G401 (cell line): ENCODE measurements at regions not wholly inside any gene's neighbourhood (a gene's known extent, or its start where the extent isn't known, plus 50 kb on each side); places are given as distances from the start of the nearest gene placed in this dataset.
A peak's percentile ranks its signal among the peaks of the same experiment; 100 is the strongest.
"Not testable (repeated sequence)": the region's sequence is repeated elsewhere in the genome, so short reads cannot be mapped to it uniquely, and the experiment has no call there.

Experiments
- DNase-seq: peaks from one replicate; pipeline ENCODE4 v3.0.0-alpha.2; 2015; ENCODE audit warnings: low spot score
- in situ Hi-C: cut with HindIII; loops from 2 replicates; pipeline ENCODE4 v1.10.0; 2016; ENCODE audit warnings: low sequenced_read_pairs, mixed read lengths

DNA sequence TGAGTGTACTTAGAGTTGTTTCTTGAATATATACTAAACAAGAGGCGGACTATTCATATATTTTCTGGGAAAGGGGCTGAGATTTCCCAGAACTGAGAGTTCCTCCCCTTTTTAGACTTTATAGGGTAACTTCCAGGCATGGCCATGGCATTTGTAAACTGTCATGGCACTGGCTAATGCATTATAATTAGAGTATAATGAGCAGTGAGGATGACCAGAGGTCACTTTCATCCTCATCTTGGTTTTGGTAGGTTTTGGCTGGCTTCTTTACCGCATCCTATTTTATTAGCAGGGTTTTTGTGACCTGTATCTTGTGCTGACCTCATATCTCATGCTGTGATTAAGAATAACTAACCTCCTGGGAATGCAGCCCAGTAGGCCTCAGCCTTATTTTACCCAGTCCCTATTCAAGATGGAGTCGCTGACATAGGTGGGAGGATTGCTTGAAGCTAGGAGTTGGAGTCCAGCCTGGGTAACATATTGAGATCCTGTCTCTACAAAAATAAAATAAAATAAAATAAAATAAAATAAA lies 91.4 kb downstream of the MOBP start:
- DNase-seq: no peak
- in situ Hi-C loops: no loop called here

GRCh38 chr3:39559543-39559942 lies 92.1 kb downstream of the MOBP start:
- in situ Hi-C loops: no loop called here
- DNase-seq: no peak

GRCh38 chr3:39568508-39568907 lies 101.0 kb downstream of the MOBP start:
- DNase-seq: no peak
- in situ Hi-C loops: no loop called here

DNA sequence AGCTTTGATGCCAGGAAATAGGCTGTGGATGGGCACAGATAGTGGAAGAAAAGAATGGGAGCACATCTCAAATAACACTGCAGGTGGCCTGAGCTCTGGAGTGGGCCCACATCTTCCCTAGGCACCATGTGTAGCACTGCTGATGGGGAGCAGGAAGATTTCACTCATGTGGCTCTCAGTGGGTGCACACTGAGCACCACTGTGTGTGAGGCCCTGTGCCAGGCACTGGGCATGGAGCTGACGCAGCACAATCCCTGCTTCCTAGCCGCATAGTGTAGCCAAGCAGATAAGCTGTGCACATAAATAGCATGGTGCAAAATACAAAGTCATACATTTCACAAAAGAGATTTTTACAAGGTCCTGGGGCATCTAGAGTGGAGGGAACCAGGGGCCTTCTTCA lies 101.6 kb downstream of the MOBP start:
- in situ Hi-C loops: no loop called here
- peak; percentile 8 for DNase-seq

GRCh38 chr3:39573392-39573791 lies 105.9 kb downstream of the MOBP start:
- in situ Hi-C loops: no loop called here
- DNase-seq: no peak

DNA sequence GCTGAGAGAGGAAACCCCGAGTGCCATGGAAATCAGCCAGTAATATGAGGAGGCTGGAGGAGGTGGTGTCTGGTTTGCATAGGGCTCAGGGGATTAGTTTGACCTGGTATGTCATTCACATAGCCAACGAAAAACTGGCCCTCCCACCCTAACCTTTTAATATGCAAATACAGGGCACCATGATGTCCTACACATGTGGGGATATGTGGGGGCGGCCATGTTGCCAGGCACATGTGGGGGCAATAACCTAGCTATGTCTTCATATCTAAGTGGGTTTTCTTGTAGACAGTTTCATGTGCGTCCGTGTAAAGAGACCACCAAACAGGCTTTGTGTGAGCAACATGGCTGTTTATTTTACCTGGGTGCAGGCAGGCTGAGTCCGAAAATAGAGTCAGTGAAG lies 110.1 kb downstream of the MOBP start:
- in situ Hi-C loops: no loop called here

DNA sequence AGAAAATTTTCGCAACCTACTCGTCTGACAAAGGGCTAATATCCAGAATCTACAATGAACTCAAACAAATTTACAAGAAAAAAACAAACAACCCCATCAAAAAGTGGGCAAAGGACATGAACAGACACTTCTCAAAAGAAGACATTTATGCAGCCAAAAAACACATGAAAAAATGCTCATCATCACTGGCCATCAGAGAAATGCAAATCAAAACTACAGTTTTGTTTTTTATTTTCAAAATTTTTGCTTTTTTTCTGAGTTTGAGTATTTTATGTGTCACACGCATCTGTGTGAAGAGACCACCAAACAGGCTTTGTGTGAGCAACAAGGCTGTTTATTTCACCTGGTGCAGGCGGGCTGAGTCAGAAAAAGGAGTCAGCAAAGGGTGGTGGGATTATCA lies 118.7 kb downstream of the MOBP start:
- DNase-seq, in situ Hi-C loops: not testable (repeated sequence)

More for the DNA sequence above, 110.1 kb downstream of the MOBP start:
- no peak for DNase-seq

- in situ Hi-C loops: no loop called here
- no peak for DNase-seq
Observed at GRCh38 chr3:39587113-39587512, 119.6 kb downstream of the MOBP start.

- DNase-seq: no peak
- in situ Hi-C loops: no loop called here
Observed at GRCh38 chr3:39590806-39591205, 123.3 kb downstream of the MOBP start.

GRCh38 chr3:39592311-39593050 lies 125.0 kb downstream of the MOBP start:
- no peak for DNase-seq
- in situ Hi-C loops: no loop called here

- in situ Hi-C loops: no loop called here
- DNase-seq: no peak
Observed at GRCh38 chr3:39593341-39593740, 125.9 kb downstream of the MOBP start.

DNA sequence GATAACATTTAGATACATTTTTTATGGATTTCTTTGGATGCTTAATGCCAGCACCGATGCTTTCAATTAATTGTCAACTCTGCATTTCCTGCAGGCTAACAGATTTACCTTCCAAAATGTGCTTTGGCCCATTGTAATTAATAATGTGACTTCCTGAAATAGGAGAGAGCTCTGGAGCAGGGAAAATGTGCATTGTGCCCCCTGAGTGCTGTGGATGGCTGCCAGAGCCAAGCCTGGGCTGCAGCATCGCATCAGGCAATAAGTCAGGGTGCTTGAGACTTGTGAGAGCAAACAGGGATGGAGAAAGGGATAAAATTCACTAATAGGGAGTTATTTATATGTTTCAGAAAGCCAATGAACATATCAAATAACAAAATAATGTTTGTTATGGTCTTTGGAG lies 133.8 kb downstream of the MOBP start:
- in situ Hi-C loops: no loop called here
- DNase-seq: no peak

GRCh38 chr3:39605837-39606236 lies 138.4 kb downstream of the MOBP start:
- in situ Hi-C loops: no loop called here
- DNase-seq: no peak

- no peak for DNase-seq
- in situ Hi-C loops: no loop called here
Observed at GRCh38 chr3:39626198-39626597, 158.7 kb downstream of the MOBP start.

- in situ Hi-C loops: no loop called here
- no peak for DNase-seq
Observed at GRCh38 chr3:39631136-39631535, 163.7 kb downstream of the MOBP start.

- in situ Hi-C loops: no loop called here
- no peak for DNase-seq
Observed at GRCh38 chr3:39637807-39638206, 170.3 kb downstream of the MOBP start.

DNA sequence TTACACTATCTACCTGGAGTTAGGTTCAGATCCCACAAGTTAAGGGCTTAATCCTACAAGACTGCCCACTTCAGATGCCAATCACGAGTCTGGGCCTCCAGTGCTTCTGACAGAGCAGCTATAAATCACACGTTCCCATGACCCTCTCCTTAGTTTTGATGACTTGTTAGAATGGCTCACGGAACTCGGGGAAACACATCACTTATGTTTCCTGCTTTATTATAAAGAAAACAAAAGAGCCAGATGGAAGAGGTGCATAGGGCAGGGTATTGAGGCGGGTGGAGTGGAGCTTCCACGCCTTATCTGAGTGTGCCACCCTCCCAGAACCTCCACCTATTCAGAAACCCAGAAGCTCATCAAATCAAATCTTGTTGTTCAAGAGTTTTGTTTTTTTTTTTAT lies 170.8 kb downstream of the MOBP start:
- DNase-seq: no peak

DNA sequence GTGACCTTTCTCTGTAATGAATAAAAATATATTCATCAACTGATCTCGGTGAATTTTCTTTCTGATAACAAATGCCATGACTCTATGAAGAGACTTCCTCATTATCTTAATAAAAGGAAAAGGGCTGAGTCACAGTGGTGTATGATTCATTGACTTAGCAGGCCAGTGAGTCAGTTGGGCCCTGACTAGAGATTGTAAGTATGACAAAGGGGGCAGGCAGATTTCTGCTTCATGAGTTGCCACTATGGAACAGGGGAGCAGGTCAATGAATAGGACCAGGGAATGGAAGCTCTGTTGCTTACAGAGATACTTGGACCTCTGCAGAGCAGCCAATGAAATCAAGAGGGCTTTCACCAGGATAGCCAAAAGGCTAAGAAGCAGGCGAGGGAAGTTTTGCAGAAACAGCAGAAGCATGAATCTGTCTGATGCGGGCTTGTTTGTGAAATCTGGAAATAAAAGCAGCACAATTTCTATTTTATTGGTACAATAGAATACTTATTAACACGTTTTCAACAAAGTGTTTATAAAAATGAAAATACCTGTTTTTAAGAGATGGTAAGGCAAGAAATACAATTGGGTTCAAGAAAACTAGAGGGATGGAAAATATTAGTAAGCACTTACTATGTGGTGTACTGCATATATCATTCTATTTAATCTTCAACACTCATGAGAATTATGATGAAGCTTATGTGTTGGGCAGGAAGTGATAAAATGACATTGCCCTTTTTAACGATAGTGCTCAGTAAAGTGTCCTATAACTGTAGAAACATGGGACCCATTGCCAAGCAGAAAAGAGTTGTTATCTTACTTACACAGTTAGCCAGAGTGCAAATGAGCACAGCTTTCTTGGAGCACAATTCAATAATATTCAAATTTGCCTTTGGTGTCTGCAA lies 169.8 kb upstream of the MYRIP start:
- DNase-seq: no peak
- in situ Hi-C loops: no loop called here

More for the DNA sequence above, 170.8 kb downstream of the MOBP start:
- in situ Hi-C loops: no loop called here

GRCh38 chr3:39641274-39641673 lies 168.1 kb upstream of the MYRIP start:
- in situ Hi-C loops: no loop called here
- DNase-seq: no peak

DNA sequence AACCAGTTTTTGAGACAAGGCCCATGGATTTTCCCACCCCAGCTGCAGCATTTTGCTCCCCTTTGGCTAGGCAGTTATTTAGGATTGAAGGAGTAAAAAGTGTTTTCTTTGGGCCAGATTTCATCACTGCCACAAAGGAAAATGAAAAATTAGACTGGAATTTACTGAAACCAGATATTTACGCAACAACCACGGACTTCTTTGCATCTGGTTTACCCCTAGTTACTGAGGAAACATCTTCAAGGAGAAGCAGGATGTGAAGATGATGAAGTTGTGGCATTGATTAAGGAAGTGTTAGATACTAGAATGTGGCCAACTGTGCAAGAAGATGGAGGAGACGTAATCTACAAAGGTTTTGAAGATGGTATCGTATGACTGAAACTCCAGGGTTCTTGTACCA lies 165.2 kb upstream of the MYRIP start:
- DNase-seq: no peak
- in situ Hi-C loops: no loop called here
